ENCODE measurements at regions not wholly inside any gene's neighbourhood (a gene's known extent, or its start where the extent isn't known, plus 50 kb on each side); places are given as distances from the start of the nearest gene placed in this dataset.
A peak's percentile ranks its signal among the peaks of the same experiment; 100 is the strongest.

GRCh38 chr4:175407926-175408325 lies 404.1 kb downstream of the GPM6A start:
- Histone ChIP-seq H3K4me2 (no peak overlapping the region), H3K27me3 (ENCODE audit: insufficient read depth, low read depth) (no peaks in the 10 kb centered on the region), H3K36me3 (ENCODE audit: insufficient read depth) (no peaks in the 10 kb centered on the region), H3K27ac (no peak overlapping the region), H2AFZ (ENCODE audit: low read depth) (no peak overlapping the region), H4K20me1 (ENCODE audit: insufficient read depth) (no peaks in the 10 kb centered on the region), H3K4me3 (IDR thresholded peaks at IDR 0.05; ENCODE audit: insufficient read depth, low read depth, low read length) (no peak overlapping the region), H3K4me1 (ENCODE audit: low read depth, poor library complexity, severe bottlenecking) (peaks cover 9% of the 10 kb centered on the region), H3K9ac (no peak overlapping the region), H3K79me2 (ENCODE audit: insufficient read depth, low read depth) (no peaks in the 10 kb centered on the region)
- TF ChIP-seq CTCF (conservative IDR thresholded peaks at IDR 0.05; ENCODE audit: low read depth, low read length) = no peak

- no peaks in the 10 kb centered on the region for H3K79me2 ChIP-seq (ENCODE audit: insufficient read depth, low read depth)
- H3K9ac ChIP-seq = no peak overlapping the region
- no peak overlapping the region for H2AFZ ChIP-seq (ENCODE audit: low read depth)
- H3K4me3 ChIP-seq (IDR thresholded peaks at IDR 0.05; ENCODE audit: insufficient read depth, low read depth, low read length) = no peak overlapping the region
- no peaks in the 10 kb centered on the region for H3K27me3 ChIP-seq (ENCODE audit: insufficient read depth, low read depth)
- no peak for TF ChIP-seq CTCF (conservative IDR thresholded peaks at IDR 0.05; ENCODE audit: low read depth, low read length)
- no peaks in the 10 kb centered on the region for H3K36me3 ChIP-seq (ENCODE audit: insufficient read depth)
- H4K20me1 ChIP-seq (ENCODE audit: insufficient read depth) = no peaks in the 10 kb centered on the region
- peaks cover 26% of the 10 kb centered on the region for H3K4me1 ChIP-seq (ENCODE audit: low read depth, poor library complexity, severe bottlenecking)
- no peak overlapping the region for H3K4me2 ChIP-seq
- no peak overlapping the region for H3K27ac ChIP-seq
Observed at GRCh38 chr4:175411251-175411650, 400.8 kb downstream of the GPM6A start.

GRCh38 chr4:175412161-175412560 lies 399.9 kb downstream of the GPM6A start:
- H3K4me3 ChIP-seq (IDR thresholded peaks at IDR 0.05; ENCODE audit: insufficient read depth, low read depth, low read length) = no peak overlapping the region

GRCh38 chr4:175412746-175413145 lies 399.3 kb downstream of the GPM6A start:
- Histone ChIP-seq H3K9ac (no peak overlapping the region), H2AFZ (ENCODE audit: low read depth) (no peak overlapping the region), H3K27ac (no peak overlapping the region), H3K4me2 (peak overlapping the region; percentile 51; the same call in 1 of the 2 replicates), H3K36me3 (ENCODE audit: insufficient read depth) (no peaks in the 10 kb centered on the region), H3K4me3 (IDR thresholded peaks at IDR 0.05; ENCODE audit: insufficient read depth, low read depth, low read length) (no peak overlapping the region), H3K4me1 (ENCODE audit: low read depth, poor library complexity, severe bottlenecking) (peaks cover 26% of the 10 kb centered on the region), H3K27me3 (ENCODE audit: insufficient read depth, low read depth) (no peaks in the 10 kb centered on the region), H4K20me1 (ENCODE audit: insufficient read depth) (no peaks in the 10 kb centered on the region), H3K79me2 (ENCODE audit: insufficient read depth, low read depth) (no peaks in the 10 kb centered on the region)
- TF ChIP-seq CTCF (conservative IDR thresholded peaks at IDR 0.05; ENCODE audit: low read depth, low read length) = no peak

More at GRCh38 chr4:175412161-175412560, 399.9 kb downstream of the GPM6A start:
- H3K4me2 ChIP-seq = no peak overlapping the region
- H3K36me3 ChIP-seq (ENCODE audit: insufficient read depth) = no peaks in the 10 kb centered on the region
- no peak overlapping the region for H3K27ac ChIP-seq
- no peak overlapping the region for H2AFZ ChIP-seq (ENCODE audit: low read depth)
- no peaks in the 10 kb centered on the region for H4K20me1 ChIP-seq (ENCODE audit: insufficient read depth)
- no peak for TF ChIP-seq CTCF (conservative IDR thresholded peaks at IDR 0.05; ENCODE audit: low read depth, low read length)
- no peaks in the 10 kb centered on the region for H3K79me2 ChIP-seq (ENCODE audit: insufficient read depth, low read depth)
- no peaks in the 10 kb centered on the region for H3K27me3 ChIP-seq (ENCODE audit: insufficient read depth, low read depth)
- H3K4me1 ChIP-seq (ENCODE audit: low read depth, poor library complexity, severe bottlenecking) = peaks cover 26% of the 10 kb centered on the region
- H3K9ac ChIP-seq = no peak overlapping the region

Measured in KMS-11 (cell line).